Mucosa of descending colon (tissue), 3 donors: ENCODE measurements at regions not wholly inside any gene's neighbourhood (a gene's known extent, or its start where the extent isn't known, plus 50 kb on each side); places are given as distances from the start of the nearest gene placed in this dataset.
"Not testable (repeated sequence)": the region's sequence is repeated elsewhere in the genome, so short reads cannot be mapped to it uniquely, and the experiment has no call there.

Experiments
- ATAC-seq: fragments of 200-7000 bp; cut with Tn5 transposase; one replicate; pipeline ENCODE4 v1.9.1; 2020; ENCODE audit warnings: mild to moderate bottlenecking, moderate library complexity
- DNase-seq, 3 donors: peaks; one replicate each; pipeline ENCODE4 v3.0.0-alpha.2; 2020
- H3K36me3 ChIP-seq: fragments of 200-600 bp; one replicate; pipeline ENCODE4 v1.8.0; 2021; ENCODE audit warnings: low read depth, mild to moderate bottlenecking
- H3K4me1 ChIP-seq: fragments of 200-600 bp; one replicate; pipeline ENCODE4 v1.8.0; 2021; ENCODE audit warnings: low read depth, mild to moderate bottlenecking
- H3K4me3 ChIP-seq: fragments of 200-600 bp; one replicate; pipeline ENCODE4 v1.8.0; 2021; ENCODE audit warnings: mild to moderate bottlenecking
- H3K9me3 ChIP-seq: fragments of 200-600 bp; one replicate; pipeline ENCODE4 v1.8.0; 2021; ENCODE audit warnings: mild to moderate bottlenecking
- intact Hi-C, 2 donors: fragments of 100-400 bp; cut with DNase I in 1 of 2; cut with micrococcal nuclease in 1 of 2; formaldehyde crosslinking; loops; one replicate each; pipeline versions ENCODE4 v1.11.0 to v1.11.1; 2022; cut with DNase I, micrococcal nuclease
- TF ChIP-seq, protein P1 (sequence below): fragments of 200-600 bp; IDR thresholded peaks from one replicate; pipeline ENCODE4 v1.8.0; 2022; ENCODE audit warnings: antibody characterized with exemption, mild to moderate bottlenecking
- donor health status: DM: no; HTN: no; CAD: no; lungs with moderate emphysema.
- donor health status: DM: no; HTN: no; CAD: no.
- donor health status: DM: no; HTN: yes; CAD: no.

- TF ChIP-seq, protein P1, sequence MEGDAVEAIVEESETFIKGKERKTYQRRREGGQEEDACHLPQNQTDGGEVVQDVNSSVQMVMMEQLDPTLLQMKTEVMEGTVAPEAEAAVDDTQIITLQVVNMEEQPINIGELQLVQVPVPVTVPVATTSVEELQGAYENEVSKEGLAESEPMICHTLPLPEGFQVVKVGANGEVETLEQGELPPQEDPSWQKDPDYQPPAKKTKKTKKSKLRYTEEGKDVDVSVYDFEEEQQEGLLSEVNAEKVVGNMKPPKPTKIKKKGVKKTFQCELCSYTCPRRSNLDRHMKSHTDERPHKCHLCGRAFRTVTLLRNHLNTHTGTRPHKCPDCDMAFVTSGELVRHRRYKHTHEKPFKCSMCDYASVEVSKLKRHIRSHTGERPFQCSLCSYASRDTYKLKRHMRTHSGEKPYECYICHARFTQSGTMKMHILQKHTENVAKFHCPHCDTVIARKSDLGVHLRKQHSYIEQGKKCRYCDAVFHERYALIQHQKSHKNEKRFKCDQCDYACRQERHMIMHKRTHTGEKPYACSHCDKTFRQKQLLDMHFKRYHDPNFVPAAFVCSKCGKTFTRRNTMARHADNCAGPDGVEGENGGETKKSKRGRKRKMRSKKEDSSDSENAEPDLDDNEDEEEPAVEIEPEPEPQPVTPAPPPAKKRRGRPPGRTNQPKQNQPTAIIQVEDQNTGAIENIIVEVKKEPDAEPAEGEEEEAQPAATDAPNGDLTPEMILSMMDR, result no peak
- Histone ChIP-seq H3K9me3 (no peaks in the 10 kb centered on the region), H3K4me3 (no peak overlapping the region), H3K36me3 (no peaks in the 10 kb centered on the region), H3K4me1 (no peaks in the 10 kb centered on the region)
- DNase-seq (no peak), ATAC-seq (no peak)
- intact Hi-C loops, result no loop called here
These were observed 807.1 kb downstream of the EDEM1 start for GRCh38 chr3:5994651-5995050.

DNA sequence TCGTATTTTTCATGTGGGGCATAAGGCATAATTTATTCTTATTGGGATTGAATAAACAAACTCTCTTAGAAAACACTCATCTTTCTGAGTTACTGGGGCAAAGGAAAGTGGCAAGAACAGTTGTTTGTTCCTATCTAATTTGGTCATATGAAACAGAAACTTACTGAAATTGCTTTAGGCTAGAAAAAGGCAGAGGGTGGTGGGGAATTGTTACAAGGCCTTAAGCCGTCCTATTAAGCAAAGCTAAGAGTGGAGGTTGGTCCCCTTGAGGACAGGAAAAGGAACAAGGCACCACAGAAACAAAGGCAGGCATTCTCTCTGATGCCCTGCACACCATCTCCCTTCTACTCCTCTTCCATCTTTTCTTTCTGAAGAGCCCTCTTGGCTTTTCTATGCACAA is 830.9 kb downstream of the EDEM1 start:
- ATAC-seq (no peak), DNase-seq (no peak)
- intact Hi-C loops, result no loop called here
- H3K9me3 ChIP-seq, result peaks cover 10% of the 10 kb centered on the region
- H3K4me1 ChIP-seq, result no peaks in the 10 kb centered on the region
- TF ChIP-seq, protein P1, result no peak
- H3K36me3 ChIP-seq, result no peaks in the 10 kb centered on the region
- no peak overlapping the region for H3K4me3 ChIP-seq

GRCh38 chr3:6022621-6023020 is 835.1 kb downstream of the EDEM1 start:
- H3K9me3 ChIP-seq, result no peaks in the 10 kb centered on the region
- intact Hi-C loops, result no loop called here
- TF ChIP-seq, protein P1, result no peak
- H3K36me3 ChIP-seq, result no peaks in the 10 kb centered on the region
- H3K4me1 ChIP-seq, result no peaks in the 10 kb centered on the region
- no peak overlapping the region for H3K4me3 ChIP-seq
- ATAC-seq (no peak), DNase-seq (no peak)

- TF ChIP-seq, protein P1, result no peak
- ATAC-seq (no peak), DNase-seq (no peak)
- H3K9me3 ChIP-seq, result no peaks in the 10 kb centered on the region
- intact Hi-C loops, result no loop called here
- H3K4me1 ChIP-seq, result no peaks in the 10 kb centered on the region
- H3K36me3 ChIP-seq, result no peaks in the 10 kb centered on the region
- H3K4me3 ChIP-seq, result no peak overlapping the region
These were observed 835.9 kb upstream of the GRM7 start for GRCh38 chr3:6025032-6025431.

DNA sequence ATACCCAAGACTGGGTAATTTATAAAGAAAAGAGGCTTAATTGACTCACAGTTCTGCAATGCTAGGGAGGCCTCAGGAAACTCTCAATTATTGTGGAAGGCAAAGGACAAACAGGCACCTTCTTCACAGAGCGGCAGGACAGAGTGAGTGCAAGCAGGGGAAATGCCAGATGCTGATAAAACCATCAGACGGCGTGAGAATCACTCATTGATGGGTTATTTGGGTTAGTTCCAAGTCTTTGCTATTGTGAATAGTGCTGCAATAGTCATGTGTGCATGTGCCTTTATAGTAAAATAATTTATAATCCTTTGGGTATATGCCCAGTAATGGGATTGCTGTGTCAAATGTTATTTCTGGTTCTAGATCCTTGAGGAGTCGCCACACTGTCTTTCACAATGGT is 830.3 kb upstream of the GRM7 start:
- DNase-seq, H3K9me3 ChIP-seq, H3K4me3 ChIP-seq, ATAC-seq, H3K4me1 ChIP-seq, intact Hi-C loops, H3K36me3 ChIP-seq: not testable (repeated sequence)

GRCh38 chr3:6035626-6036025 is 825.3 kb upstream of the GRM7 start:
- intact Hi-C loops, result no loop called here
- Histone ChIP-seq H3K9me3 (peaks cover 2% of the 10 kb centered on the region), H3K36me3 (no peaks in the 10 kb centered on the region), H3K4me1 (no peaks in the 10 kb centered on the region), H3K4me3 (no peak overlapping the region)
- DNase-seq (no peak), ATAC-seq (no peak)
- TF ChIP-seq, protein P1, result no peak
